ENCODE measurements at regions not wholly inside any gene's neighbourhood (a gene's known extent, or its start where the extent isn't known, plus 50 kb on each side); places are given as distances from the start of the nearest gene placed in this dataset.
"Not testable (repeated sequence)": the region's sequence is repeated elsewhere in the genome, so short reads cannot be mapped to it uniquely, and the experiment has no call there.

DNA sequence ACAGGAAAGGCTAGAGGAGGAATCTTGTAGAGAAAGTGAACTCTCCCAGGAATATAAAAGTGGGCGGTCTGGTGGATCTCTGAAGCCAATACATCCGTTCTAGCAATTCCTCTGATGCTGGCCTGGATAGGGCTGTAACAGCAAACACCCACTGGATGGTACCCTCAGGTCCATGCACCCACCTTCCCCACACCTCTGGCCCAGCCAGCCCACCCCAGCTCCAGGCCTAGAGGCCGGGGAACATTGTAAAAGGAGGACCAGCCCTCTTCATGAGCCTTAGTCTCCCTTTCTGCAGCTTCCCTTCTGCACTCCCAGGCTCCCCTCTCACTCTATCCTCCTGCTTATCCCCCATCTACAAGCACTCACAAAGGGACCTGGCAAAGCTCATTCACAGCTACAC lies 443.9 kb downstream of the BUD13 start:
- DNase-seq = no peak

DNA sequence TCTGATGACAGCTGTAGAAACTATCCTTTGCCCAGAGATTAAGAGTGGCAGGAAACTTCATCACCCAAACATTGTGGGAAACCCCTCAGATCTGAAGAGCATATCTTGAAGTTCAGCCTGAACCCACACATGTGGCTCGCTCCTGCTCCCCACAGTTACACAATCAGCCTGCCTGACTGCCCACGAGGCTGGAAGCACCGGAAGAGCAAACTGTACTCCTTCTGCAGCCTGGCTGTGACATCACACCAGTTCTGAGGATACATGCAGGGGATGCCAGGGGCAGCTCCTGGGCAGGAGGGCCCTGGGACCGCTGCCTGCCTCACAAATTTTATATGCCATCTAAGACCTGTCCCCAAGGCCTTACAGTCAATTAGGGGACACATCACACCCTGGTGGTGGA lies 444.4 kb downstream of the BUD13 start:
- DNase-seq = no peak

GRCh38 chr11:116326146-116326545 lies 446.6 kb downstream of the BUD13 start:
- DNase-seq = no peak

DNA sequence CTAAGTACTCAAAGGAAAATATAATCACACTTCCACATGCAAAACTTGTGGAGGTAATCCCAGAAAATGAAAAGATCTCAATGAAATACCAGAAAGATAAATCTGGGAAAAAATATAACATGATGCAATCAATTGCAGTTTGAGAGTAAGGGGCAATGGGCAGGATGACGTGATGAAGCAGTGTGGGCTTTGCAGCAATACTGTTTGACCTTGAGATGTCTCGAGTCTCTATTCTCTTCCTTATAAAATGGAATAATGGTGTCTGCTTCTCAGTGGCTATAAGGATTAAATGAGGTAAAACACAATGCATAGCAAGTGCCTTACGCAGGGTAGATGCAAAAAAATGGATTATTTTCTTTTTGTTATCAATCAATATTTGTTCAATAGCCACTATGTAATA lies 447.5 kb downstream of the BUD13 start:
- no peak for DNase-seq

GRCh38 chr11:116324077-116324476 lies 448.7 kb downstream of the BUD13 start:
- DNase-seq = not testable (repeated sequence)

GRCh38 chr11:116317212-116317611 lies 455.6 kb downstream of the BUD13 start:
- no peak for DNase-seq

GRCh38 chr11:116314006-116314405 lies 458.8 kb downstream of the BUD13 start:
- DNase-seq = no peak

DNA sequence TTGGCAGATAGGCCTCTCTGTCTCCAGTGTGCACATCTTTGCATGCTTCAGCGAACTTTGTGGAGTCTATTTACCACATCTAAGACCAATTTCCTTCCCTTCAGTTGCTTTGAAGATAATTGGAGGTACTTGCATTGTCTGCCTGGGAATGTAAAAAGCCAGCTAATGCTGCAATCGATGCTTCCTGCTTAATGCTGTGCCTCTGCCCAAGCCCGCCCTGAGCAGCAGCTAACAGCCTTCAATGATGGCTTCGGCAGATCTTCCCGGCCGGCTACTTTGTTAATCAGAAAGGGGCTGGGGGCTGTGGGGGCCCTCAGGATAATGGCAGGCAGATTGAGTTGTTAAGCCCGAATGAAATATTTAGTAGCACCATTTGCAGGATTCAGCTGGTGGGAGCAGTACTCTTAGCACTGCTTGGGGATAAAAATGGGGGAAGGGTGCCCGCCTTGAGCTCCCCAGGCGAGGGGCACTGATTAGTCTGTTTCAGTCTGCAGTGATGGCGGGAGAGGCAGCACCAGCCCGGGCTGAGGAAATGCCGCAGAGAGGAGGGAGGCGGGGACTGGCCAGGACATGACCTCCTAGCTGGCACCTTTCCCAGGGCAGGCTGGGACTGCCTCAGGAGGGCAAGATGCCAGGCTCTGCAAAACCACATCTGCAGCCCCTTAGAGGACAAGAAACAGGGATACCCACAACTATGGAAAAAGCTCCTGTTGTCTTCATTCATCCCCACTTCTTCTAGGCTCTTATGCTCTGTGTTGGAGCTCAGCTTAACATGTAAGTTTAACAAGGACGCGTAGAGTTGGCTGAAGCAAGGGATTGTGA lies 460.0 kb downstream of the BUD13 start:
- no peak for DNase-seq

DNA sequence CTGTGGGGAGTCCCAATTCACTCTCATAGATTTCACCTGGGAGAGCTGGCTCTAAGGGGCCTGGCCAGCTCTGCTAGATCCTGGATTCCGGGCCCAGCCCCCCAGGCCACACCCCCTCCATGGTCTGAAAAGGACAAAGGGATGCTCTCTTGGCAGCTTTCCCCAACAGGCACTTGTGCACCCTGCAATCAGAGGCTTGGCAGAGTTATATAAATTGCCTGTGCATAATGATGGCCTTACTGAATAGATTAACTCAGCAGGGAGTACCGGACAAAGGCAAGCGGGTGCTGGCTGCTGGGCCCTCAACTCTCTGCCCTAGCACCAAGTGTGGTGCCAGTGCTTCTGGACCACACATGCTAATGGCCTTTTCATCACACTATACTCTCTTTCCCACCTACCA lies 461.6 kb downstream of the BUD13 start:
- DNase-seq = no peak

DNA sequence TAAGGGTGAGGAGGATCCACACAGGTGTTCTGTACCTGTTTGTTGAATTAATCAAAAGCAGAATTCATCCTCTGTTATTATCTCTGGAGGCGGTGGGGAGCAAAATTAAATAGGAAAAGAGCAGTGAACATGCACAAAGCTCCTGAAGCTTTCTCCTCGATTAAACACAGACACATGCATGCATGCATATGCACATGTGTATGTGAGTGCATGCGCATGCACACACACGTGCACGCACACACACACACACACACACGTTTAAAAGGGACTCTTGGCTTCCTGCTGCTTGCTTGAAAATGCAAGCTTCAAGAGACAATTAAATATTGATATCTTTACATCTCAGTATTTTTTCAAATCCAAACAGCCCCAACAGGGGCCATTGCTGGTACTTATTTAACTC lies 462.1 kb downstream of the BUD13 start:
- no peak for DNase-seq

DNA sequence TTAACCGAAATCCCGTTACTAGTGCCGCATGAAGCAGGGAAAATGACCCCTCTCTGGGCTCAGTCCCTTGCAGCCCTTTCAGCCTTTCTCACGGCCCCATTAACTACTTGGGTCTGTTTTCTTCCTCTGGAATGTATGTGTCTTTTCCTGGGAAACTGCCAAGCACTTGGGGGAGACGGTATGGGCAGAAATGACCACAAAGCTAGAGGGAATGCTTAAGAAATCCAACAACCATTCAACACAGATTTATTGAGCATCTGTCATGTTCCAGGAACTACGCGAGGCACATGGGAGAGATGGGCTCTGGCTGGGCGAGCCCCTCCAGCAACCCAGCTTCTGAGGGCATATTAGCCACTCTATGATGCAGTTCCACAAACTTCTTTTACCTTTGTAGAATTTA lies 462.6 kb downstream of the BUD13 start:
- DNase-seq = no peak

DNA sequence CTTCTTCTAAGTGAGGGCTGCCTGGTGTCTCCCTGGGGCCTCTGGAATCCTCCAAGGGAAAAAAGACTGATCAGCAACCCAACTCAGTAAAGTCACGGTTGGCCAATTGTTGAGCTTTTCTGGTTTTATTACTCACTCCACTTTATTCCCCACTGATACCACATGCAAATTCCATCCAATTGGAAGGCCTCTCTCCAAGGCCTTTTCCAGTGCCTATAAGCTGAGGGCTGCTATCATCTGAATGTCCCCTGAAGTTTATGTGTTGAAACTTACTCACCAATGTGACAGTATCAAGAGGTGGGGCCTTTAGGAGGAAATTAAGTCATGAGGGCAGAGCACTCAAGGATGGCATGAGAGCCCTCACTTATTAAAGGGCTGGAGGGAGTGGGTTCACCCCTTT lies 463.3 kb downstream of the BUD13 start:
- DNase-seq = no peak

GRCh38 chr11:116302756-116303155 lies 470.0 kb downstream of the BUD13 start:
- no peak for DNase-seq

DNA sequence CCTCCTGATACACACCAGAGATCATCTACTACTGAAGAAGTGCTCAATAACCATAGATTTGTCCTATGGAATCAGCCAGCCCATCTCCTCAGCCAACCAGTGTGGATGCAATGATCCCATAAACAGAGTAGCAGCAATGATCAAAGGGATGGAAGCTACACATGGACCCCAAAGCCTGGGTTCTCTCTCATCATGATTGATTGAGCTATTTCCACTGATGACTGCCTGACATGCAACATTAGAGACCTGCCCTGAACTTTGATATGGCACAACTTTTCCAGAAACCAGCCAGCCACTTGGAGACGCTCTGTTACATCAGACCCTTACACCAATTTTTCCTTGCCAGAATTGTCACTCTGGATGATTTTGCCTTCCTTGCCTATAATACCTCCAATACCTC lies 471.6 kb downstream of the BUD13 start:
- no peak for DNase-seq

DNA sequence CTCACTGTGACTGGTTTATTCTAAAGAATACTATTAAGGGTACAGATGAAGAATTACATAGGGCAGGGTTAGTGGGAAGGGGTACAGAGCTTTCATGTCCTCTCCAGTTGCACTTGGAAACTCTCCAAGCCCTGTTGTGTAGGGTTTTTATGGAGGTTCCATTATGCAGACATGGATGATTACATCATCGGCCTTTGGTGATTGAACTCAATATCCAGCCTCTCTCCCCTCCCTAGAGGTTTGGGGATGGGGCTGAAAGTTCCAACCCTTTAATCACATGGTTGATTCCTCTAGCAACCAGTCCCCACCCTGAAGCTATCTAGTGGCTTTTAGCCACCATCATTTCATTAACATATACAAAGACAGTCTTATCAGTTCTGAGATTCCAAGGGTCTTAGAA lies 472.6 kb downstream of the BUD13 start:
- DNase-seq = no peak

DNA sequence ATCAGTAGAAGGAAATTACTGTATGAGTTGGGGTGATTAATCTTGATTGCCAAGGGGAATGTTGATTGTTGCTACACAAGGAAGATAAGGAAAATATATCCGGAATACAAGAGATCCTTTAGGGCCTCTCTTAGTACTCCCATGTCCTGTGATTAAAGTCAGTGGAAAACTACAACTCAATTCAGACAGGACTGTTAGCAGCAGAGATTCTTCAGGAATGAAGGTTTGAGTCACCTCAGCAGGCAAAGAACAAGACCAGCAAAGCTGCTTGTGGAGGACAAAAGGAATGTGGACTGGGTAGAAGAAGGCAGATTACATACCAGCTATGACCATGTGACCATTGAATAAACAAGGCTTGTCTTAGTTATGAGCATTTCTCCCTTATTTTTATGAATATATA lies 478.2 kb downstream of the BUD13 start:
- no peak for DNase-seq

DNA sequence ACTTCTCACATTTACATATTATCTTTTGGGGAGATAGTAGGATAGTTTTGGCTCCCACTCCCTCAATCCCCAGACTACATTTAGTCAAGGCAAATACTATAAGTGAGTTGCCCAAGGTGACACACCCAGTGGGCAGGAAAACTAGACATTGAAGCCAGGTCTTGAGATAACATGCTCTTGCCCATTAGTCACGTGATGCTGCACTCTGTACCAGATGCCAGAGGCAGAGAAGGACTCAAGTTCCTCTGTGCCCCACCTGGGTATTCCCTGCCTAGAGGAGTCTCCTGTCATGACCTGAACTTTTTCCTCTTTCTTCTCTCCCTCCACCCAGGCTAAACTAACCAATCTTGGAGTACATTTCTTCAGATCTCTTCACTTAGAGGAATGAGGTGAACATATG lies 484.9 kb downstream of the BUD13 start:
- DNase-seq = no peak

- no peak for DNase-seq
Measured at GRCh38 chr11:116285026-116285425, 487.8 kb downstream of the BUD13 start.

GRCh38 chr11:116283300-116283699 lies 489.5 kb downstream of the BUD13 start:
- no peak for DNase-seq

GRCh38 chr11:116282481-116282880 lies 490.3 kb downstream of the BUD13 start:
- no peak for DNase-seq

DNA sequence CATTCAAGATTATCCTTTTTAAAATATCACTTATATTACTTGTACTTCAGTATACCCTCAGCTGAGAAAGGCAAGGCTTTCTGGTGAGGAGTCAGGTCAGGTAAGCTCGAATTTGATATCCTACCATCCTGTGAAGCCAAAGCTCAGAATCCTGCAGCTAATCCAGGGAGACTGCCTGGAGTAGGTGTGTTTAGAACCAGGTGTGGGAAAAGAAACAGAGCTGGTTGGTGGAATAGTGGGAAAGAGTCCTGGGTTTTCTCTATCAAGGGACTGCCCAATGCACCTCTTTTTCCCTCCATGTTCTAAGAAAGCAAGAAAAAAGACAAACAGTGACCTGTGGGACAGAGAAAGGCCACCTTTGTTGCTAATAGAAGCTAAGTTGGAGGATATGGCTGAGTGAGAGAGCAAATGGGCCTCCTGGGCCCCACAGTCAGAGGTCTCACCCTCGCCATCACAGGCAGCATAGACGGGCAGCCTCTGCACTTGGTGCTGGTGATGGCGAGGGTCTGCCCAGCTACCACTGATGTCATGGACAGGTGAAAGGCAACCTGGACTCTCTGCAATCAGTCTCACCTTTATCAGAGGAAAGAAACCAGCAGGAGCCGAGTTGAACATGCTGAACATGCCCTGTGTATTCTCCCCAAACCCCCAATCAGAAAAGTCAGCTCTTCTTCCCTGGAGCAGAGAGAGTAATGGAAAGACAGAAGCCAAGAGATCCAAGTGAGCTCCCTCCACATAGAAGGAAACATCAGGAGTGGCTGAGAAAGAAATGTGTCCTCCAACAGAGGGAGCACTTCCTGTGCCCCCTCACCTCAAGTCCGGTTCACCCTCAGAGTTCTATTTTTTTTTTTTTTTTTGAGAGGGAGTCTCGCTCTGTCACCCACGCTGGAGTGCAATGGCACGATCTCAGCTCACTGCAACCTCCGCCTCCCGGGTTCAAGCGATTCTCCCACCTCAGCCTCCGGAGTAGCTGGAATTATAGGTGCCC lies 491.3 kb downstream of the BUD13 start:
- DNase-seq = no peak

DNA sequence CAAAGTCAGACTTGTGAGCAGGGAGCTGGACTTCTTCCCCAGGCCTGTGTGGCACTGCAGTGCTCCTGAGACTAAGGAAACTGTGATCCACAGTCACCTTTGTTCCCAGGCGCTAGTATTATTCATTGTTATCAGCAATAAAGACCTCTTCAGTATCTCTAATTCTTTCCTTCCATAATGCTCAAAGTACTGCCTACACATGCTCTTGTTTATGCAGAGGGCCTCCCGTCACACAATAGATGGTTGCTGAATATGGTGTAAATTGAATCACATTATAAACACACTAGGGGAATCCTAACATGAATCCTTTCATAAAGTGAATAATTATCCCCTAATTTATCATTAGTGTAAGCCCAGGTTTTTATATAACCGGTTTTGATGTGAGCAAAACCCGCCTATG lies 493.3 kb downstream of the BUD13 start:
- no peak for DNase-seq

DNA sequence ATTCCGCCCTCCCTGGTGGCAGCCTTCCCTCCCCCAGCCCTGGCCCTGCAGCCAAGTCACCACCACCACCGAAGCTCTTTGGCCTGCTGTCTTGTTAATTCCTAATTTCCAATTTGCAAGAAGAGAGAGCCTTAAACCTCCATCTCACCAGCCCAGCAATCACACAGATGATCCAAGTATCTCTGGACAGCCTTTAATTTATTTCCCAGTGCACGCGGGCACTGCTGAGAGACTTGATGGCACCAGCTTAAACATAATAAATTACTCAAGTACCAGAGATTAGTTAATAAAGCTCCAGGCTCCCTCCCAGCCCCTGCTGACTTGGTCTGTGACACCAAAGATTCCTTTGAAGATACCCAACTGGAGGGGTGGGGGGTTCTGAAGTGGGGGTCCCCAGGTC lies 494.7 kb downstream of the BUD13 start:
- no peak for DNase-seq

Data from T1000 (cell line).